ENCODE measurements at regions not wholly inside any gene's neighbourhood (a gene's known extent, or its start where the extent isn't known, plus 50 kb on each side); places are given as distances from the start of the nearest gene placed in this dataset.

DNA sequence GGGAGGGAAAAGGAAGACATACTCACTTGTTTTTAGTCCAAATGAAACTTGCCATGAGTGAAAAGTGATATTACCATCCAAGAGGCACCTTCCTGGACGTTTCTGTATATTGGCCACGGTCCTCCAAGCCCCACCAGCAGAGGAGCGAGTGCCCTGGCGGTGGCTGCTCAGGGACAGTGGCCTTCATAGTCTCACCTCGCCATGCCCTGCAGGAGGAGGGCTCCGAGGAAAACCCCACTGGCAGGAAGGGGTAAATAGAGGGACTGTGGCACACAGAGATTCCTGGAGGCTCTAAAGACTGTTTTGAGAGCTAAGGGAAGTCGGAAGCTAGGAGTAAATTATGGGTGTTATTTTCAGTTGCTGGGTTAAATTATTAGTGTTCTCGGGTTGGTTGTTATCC is 98.4 kb upstream of the UBL3 start:
- no peak for FAIRE-seq

DNA sequence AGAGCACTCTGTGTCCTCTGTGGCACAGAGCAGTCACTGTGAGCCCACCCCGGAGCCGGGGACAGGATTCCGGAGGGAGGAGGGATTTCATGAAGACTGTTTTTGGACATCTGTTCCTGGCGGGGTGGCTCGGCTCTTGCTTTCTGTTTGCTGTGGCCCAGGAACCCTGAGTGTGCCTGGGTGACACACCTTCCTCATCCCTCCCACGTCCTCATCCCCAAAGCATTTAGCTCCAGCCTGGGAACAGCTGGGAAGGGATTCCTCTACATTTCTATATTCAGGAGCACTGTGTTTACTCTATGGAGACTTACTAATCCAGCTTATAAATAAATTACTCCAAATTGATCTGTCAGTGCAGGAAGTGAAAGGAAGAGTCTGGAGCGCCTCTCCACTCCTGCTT is 97.8 kb upstream of the UBL3 start:
- no peak for FAIRE-seq

DNA sequence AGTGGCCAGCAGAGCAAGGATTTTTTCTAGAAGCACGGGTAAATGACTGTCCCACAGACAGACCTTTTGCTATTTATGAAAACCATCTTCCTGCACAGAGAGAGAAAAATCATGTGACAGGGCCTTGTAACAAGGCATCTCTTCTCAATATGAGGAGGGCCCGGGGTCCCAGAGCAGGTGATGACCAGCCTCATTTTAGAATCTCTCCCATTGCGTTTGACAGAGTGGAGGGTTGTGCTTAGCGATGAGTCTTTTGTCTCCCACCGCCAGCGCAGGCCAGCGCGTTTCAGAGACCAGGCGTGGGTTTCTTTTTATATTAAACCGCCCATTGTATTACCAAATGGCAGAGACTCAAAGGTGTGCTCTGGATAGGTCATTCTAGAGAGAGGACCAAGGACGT is 97.4 kb upstream of the UBL3 start:
- no peak for FAIRE-seq

DNA sequence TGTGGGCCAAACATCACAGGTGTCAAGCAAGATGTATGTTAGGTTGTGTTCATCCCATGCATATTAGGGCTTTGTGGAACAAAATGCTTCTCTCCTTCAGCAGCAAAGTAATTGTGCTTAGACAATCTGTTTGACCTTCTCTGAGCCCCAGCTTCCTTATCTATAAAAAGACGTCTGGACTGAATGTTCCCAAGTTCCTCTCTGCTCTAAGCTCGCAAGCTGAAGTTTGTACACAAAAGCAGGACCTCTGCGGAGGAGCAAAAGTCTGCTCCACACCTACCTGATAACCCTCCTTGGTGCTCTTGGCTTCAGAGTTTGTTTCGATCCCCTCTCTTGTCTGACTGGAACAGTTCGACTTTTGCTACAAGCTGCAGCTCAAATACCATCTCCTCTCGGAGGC is 95.7 kb upstream of the UBL3 start:
- no peak for FAIRE-seq

DNA sequence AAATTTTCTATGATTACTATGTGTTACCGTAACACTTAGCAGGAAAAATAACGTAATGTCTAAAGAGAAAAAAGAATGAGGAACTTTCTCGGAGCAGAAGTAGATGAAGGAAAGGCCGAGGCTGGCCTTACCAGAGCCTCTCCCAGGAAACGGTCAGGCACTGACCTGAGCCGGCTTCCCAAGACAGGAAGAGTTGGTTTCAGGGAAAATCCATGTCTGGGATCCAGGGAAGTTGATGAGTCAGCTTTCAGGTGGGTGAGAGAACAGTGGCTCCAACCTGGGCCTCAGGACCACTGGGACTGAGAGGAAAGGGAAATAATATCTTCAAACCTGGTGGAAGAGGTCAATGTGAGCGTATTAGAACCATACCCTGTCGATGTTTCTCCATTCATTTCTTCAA is 93.3 kb upstream of the UBL3 start:
- FAIRE-seq, result no peak

DNA sequence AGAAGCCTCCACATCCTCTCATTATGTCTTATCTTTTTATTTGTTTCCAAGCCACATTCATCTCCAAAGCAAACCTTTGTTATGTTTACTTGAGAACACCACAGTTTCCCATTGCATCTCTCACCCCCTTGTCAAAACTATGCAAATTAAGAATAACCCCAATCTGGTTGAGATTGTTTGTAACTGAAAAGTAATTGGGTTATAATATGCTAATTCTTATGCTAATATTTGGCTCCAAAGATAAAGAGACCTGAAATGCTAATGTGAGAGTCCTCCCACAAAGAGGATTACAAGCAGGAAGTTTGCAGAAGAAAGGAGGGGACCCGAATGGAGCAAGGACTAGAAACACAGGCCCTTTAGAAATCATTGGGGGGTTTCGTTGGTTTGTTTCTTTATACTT is 92.9 kb upstream of the UBL3 start:
- FAIRE-seq, result no peak

DNA sequence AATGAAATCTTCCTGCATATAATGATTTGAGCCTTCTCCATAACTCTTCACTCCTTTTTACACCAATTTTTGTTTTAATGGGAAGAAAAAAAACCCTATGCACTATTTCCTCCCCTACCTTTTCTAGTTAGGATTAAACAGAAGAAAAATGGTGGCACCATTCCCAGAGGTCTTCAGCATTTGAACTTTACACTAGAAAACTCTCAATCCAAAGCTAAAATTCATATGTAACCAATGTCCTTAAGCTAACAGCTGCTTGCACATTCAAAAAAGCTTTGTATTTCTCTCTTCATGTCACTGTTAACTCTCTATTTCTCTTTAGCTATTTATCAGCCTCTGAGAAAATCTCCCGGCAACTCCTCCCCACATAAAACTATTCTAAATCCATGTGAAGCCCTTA is 90.3 kb upstream of the UBL3 start:
- no peak for FAIRE-seq

DNA sequence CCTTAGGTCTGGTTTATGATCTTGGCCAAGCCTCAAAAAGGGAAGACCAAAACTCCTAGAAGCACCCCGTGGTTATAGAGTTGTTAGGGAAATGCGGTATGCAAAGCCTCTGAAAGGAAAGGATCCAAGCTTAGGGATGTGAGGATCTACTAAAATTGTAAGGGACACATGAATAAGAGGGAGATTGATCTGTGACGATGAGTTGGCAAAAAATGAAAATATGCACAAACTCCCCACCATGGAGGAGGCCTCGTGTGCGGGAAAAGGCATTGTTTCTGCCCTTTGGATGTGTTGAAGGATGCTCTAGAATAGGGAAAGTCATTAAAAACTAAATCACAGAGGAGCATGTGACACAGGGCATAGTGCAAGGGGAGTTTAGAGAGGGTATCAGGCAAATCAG is 88.7 kb upstream of the UBL3 start:
- no peak for FAIRE-seq

DNA sequence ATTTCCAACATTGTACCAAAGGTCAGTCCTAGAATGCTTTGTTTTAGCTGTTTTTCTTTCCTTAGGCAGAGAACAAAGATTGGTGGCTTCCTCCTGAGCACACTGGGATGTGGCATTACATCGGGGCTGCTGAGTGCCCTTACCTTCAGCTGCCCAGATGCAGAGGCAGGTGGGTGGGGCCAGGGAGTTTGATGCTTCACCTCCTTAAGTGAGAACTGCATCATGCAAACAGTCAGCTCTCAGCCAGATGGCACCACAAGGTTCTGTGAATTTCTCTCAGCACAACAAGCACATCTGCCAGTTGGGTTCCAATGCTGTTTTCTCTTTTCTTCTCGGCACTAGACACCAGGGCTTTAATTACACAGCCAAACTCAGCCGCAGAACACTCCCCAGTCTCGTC is 87.4 kb upstream of the UBL3 start:
- no peak for FAIRE-seq

DNA sequence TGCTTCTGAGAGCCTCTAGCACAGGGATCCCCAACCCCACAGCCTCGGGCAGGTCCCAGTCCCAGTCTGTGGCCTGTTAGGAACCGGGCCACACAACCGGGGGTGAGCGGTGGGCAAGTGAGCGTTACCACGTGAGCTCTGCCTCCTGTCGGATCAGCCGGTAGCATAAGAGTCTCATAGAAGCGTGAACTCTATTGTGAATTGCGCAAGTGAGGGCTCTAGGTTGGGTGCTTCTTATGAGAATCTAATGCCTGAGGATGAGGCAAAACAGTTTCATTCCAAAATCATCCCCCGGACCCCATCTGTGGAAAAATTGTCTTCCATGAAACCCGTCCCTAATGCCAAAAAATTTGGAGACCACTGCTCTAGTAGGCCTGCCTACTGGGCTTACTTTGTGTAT is 87.0 kb upstream of the UBL3 start:
- no peak for FAIRE-seq

DNA sequence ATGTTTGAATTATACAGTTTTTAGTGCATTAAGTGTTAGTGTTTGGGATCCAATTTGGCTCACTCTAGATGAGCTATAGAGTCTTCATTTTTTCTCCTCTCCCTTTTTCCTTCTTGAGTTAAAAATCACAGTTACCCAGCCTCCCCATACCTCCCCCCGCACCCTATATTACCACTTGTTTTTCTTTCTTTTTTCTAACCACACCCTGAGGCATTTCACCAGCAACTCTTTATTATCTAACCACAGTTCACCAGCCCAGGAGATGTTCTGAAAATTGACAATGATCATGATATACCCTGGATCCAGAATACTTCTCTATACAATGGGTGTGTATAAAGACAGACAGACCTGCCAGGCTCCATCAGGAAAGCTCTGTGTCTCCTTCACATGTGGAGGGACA is 86.5 kb upstream of the UBL3 start:
- FAIRE-seq, result no peak

DNA sequence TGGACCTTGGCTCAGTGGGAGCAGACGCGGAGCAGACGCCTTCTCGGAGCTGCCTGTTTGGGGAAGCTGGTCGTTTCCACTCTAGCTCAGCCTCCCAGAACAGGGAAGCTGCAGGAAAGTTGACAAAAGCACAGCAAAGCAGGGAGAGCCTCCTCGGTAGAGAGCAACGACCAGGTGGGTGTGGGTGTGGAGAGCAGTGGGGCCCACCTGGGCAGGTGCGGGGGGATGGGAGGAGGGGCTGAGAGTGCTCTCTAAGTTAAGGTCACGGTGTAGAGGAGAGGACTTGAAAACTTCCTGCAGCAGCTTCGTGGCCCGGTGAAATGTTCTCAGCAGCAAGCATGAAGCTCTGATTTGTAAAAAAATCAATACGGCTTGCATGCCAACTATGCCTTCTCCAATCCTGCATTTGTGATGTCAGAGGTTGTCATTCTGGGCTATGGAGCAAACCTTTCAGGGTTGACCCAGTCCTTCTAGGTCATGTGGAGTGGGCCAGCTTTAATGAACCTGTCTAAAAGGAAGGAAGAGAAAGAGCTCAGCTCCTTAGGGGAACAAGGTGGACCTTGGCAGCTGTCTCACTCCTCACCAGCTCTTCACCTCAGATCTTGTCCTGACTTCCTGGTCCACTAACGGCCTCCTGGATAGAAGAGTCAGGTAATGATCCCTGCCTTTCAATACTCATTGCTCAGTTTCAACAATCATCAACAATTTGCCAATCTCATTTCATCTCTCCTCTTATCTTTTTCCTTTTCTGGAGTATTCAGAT is 85.8 kb upstream of the UBL3 start:
- FAIRE-seq, result no peak

DNA sequence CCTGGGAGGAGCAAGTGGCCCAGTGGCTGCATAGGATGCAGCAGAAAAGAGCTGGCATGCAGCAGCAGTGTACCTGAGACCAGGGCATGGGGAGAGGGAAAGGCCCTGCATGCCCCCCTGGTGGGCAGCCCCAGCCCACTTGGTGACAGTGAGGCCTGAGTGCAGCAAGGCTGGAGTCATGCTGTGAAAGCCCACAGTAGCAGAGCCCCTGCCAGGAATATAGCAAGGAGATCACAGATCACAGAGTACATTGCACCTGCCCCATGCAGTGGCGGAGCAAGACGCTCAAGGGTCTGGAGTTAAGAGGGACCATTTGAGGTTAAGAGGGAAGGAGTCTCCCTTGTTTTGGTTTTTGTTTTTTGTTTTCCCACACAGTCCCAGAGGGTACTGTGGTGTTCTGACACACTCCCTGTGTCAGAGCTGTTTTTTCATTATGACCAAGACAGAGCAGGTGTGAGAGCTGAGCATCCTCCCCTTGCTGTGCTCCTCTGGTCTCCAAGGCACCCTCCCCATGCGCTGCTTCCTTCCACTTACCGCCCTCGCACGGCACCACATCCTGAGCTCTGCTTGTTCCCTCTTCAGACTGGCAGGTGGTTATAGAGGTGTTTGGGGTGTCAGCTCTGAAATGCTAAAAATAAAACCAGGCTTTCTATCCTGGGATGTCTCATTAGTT is 85.0 kb upstream of the UBL3 start:
- no peak for FAIRE-seq

DNA sequence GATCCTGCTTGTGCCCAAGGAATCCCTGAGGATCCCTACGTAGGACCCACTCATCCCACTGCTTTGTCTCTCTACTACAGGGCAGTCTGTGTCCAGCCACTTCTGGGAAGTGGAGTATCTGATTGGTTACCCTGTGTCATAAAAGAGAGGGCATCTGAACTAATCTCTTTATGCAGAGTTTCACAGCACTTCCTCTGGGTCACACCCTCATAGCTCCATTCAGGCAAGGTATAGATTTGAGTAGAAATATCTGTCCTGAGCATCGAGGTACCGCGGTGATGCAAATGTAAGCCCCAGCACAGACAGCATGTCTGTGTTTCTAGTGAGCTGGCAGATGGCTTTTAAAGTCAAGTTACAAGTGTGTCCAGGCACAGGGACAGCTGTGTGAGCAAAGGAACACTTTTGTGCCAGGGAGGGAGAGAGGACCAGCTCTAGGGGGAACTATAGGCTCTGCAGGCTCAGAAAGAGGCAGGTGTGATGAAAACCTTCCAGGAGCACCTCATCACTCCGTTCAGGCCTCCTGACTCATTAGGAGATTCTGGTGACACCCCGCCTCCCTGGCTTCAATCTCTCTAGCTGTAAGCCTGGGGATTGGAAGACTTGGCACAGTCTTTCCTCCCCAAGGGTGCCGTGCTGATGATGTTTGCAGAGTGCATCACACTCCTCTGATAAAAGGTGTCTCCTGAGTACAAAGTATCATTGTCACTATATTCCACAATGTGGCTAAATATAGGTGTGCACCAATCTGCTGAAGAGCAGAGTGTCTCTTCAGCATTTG is 84.3 kb upstream of the UBL3 start:
- FAIRE-seq, result no peak

DNA sequence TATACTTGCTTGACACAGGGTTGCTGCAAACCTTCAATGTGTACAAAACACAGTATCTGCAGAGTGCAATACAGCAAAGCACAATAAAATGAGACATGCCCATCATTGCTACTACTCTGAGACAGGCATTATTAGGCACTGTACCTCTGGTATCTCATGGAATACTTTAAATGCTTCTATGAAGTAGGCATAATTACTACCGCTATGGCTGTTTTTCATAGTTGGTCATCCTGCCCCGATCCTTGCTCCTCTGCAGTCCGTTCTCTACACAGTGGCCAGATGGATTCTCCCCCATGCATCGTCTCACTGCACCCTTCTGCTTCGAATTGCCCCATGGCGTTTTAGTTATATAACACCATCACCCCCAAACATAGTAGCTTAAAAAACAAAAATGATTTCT is 83.0 kb upstream of the UBL3 start:
- no peak for FAIRE-seq

DNA sequence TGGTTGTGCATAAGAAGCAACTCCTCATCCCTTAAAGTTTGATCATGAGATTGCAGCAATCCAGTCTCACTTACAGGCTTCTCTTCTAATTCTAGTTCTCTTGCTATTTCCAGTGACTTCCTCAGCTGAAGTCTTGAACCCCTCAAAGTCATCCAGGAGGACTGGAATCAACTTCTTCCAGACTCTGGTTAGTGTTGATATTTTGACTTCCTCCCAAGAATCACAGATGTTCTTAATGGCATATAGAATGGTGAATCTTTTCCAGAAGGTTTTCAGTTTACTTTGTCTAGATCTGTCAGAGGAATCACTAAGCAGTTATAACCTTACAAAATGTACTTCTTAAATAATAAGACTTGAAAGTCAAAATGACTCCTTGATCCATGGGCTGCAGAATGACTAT is 81.3 kb upstream of the UBL3 start:
- no peak for FAIRE-seq

DNA sequence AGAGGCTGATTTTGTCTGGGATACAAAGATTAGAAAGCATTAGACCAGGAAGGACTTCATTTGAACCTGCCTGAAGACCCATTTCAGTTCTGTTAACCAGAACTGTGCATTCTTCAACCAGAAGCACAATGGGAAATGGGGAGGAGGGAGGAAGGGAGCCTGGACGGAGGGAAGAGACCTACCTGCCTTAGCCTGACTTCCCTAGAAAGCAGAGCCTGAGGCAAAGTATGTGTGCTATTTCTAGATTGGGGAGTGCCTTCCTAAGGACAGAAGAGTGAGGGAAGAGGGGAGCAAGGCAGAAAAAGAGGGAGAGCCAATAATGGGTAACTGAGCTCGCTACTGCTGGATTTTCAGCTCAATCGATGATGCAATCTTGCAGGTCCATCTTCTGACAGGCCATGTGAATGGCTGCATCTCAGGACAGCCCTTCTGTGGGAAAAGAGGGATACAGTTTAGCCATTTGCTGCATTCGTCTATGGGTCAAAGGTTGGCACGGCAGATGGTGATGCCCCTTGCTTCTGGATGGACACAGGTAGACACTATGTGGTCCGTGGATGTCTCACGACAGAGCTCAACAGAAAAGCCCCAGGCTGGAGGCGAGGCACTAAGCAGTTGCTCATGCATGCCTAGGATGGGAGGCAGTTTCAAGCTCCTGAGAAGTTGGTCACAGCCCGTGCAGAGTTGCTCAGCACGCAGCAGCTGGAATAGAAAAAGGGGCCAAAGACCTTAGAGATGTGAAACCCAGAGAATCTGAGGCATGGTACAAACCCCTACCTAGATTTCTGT is 78.8 kb upstream of the UBL3 start:
- FAIRE-seq, result no peak

DNA sequence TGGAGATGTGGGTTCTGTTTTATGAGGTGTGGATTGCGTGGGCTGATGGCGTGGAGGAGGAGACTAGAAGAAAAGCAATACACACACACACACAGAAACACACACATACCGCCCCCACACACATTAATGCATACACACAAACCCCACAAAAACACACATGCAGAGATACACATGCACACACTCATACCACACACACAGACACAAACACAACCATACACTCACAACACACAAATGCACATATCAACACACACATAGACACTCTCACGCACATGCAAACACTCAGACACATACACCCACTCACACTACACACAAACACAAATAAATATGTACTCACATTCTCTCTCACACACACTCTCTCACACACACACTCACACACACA is 75.7 kb upstream of the UBL3 start:
- FAIRE-seq, result no peak

DNA sequence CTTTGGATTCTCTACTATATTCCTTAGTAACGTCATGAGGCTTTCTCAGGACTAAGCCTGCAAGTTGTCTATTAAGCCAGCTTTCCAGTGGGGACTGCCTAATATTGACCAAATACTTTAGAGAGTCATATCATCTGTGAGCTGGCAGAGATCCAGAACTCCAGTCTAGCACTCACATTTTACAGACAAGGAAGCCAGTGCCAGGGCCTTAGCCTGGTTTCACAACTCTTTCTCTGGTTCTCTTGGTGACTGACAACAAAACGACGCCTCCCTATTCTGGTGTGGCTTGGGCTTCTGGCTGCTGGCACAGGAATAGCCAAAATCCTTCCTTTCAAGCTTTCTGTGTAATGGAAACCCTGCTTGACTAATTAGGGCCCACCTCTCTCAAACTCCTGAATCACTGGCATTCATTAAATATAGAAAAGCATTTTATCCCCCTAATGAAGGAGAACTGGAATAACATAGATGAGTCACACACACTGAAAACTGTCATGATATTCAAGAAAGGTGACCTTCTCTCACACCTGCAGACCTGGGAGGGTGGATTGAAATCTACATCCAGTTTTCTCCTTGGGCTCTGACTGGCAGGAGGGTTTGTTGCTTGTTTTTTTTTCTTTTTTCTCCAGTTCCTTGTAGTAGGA is 75.2 kb upstream of the UBL3 start:
- FAIRE-seq, result no peak

DNA sequence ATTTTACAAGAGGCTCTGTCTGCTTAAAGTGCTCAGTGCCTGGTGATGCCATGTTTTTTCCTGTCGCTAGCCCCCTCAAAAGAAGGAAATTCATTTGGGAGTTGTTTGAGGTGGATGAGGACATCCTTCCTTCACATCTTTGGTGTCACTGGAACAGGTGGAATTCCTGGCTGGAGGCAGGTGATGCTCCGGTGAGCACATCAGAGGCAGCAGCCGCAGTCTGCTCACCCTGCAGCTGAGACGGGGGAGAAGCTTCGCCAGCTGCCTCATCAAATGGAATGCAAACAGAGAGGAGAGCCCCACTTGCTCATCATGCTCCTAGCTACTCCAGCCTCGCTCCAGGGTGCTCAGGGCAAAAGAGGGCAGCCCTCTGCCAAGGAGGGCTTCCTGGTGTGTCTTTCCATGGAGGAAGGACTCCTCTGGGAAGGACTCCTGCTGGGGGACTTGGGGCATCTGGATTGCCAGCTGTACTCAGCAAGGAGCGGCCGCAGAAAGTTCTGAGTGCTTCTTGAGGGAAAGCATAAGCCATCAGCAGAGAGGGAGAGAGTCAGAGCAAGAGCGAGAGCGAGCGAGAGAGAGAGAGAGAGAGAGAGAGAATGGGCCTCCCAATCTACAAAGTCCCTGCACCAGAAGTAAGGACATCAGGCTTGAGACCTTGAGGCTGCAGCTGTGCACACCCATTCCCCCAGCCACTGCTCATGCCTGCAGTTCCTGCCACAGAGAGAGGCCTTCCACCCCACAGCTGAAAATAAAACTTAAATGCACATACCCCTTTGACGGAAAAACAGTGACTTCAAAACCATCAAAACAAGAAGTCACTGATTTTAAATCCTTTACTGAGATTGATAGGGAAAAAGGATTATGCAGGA is 74.3 kb upstream of the UBL3 start:
- no peak for FAIRE-seq

DNA sequence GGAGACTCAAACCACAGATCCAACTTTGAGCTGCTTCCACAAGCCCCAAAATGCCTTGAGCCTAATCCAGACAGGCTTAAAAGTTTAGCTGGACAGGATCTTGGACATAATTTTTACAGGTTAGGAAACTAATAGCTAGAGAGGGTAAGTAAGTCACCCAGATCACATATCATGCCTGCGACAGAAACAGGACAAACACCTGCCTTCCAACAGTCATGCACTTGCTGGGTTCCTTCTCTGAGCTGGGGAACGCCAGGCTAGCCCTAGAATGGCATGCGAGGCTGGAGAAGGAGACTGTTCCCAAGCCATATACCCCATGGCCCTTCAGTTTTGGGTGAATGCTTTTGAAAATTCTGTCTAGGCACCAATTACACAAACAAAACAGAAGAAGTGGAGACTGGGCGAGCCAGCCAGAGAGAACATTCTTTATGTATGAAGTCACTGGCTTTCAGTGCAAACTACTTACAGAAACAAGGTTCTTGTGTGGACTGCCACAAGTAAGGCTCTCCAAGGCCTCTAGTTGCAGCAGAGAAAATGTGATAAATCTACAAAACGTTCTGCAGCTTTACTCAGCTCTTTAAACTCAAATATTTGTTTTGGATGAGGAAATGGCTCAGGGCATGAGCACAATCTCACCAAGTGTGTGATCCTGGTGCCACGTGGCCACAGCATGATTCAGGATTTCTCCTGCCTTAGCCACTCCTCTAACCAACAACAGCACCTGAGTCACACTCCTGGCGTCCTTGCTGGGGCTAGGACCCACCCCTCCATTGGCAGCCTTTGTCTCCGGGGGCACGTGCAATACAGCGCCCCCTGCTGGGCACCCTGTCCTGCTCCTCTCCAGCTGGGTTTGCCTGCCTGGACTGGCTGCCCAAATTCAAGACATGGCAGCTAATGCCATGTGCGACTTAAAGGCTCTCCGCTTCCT is 73.4 kb upstream of the UBL3 start:
- FAIRE-seq, result no peak

Data from G401.6 (cell line).